Dermis microvascular lymphatic vessel endothelial cell (primary cell): ENCODE measurements at regions not wholly inside any gene's neighbourhood (a gene's known extent, or its start where the extent isn't known, plus 50 kb on each side); places are given as distances from the start of the nearest gene placed in this dataset.
"Not testable (repeated sequence)": the region's sequence is repeated elsewhere in the genome, so short reads cannot be mapped to it uniquely, and the experiment has no call there.

ENCODE experiments used
- DNase-seq, 2 donors: peaks; one replicate each; pipeline versions ENCODE4 v3.0.0 to v3.0.0-alpha.2; 2010; ENCODE audit warnings: low read depth in 2 of 2

DNA sequence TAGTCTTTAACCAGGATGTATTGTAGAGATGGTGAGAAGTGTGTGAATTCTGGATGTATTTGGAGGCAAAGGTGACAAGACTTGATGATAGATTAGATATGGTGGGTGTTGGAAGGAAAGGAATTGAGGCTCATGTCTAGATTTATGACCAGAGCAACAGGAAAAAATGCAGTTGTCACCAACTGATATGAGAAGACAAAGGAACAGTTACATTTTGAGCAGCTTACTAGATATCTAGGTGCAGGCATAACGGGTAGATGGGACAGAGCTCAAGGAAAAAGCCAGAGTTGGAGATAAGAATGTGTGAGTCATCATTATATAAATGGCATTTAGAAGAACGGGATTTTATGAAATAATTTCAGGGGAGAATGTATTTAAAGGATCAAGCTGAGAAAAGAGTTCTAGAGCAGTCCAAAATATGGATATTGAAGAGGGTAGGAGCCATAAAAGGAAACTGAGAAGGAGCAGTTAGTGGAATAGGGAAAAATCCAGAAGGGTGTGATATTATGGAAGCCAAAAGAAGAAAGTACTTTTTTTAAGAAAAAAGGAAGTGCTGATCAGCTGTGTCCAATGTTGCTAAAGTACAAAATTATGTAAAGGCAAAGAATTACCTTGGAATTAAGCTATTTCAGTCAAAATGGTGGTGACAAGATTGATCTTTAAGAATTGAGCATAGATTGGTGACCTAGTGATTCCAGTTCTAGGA lies 262.5 kb downstream of the CGGBP1 start:
- DNase-seq: peak in 1 of 2 donors; percentile 28

DNA sequence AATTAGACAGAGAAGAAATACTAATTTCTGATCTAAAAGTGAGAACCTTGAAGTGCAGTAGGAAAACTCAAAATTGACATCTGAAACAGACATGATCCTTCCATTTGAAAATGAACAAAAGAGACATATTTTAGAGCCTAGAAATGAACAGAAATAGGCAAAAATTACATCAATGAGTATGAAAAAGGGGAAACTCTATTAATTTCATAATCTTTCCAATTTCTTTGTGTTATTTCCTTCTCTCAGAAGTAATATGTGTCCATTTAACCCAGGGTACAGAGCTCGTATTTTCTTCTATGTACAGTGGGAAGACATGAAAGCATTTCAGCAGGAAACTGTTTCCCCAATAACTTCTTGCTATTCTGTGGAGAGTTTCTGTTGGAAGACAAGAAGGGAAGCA lies 263.1 kb downstream of the CGGBP1 start:
- no peak for DNase-seq

DNA sequence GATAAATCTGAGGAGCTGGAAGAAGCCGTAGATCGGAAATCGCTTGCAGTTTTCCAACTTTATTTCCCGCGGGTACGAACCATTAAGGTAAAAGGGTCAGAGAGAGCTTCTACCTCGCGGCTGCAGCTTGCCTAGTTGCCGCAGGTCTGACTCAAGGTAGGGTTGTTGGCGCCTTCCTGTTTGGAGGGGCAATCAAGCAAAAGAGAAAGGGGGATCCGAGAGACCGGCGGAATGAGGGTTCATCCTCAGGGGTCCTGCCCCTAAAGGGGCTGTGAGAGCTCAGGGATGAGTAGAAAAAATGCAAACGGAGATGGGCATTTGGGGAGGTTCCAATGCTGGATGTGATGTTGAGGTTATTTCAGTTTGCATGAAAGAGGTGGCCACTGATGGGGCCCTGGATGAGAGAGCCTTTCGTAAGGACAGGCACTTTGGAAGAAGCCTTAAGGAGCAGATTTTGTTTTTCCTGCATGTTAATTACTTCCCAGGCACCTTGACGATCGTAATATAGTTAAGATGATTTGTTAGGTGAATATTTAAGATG lies 265.4 kb downstream of the CGGBP1 start:
- DNase-seq: no peak

DNA sequence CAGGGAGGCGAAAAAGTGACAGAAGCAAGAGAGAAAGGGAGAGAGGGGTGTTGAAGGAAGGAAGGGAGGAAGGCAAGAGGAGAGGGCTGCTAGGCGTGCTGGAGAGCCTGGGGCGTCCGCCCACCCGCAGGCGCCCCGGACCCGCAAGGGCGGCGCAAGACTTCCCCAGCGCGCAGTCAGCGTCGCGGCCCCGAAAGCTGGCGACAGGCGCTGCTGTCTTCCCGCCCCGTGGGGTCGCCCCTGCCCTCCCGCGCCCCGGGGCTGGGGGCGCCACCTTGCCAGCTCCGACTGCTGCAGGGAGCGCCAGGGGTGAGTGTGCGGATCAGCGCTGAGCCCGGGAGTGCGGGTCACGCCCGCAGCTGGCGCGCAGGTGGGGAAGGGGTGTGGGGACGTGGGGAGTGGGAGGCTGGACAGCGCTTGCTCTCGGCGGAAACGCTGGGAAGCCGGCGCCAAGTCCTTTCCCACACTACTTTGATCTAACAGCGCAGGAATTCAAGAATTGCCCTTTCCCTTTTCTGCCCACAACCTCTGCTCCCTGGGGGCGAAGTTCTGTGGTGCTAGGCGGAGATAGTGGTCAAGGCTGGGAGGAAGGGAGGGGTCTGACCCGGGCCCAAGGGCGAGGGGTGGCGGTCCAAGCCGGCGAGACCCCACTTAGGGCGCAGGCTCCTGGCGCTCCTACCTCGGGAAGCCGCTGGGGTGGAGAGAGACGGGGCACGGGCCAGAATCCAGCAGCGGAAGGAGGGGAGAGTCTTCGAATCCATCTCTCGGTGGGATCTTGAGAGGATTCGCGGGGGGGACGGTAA lies 266.1 kb downstream of the CGGBP1 start, which contains the start of gene HTR1F:
Gene HTR1F, plus strand, starts transcription at position 173 of the 803 bp plus-strand sequence.
- peak in 1 of 2 donors; percentile 32 for DNase-seq

DNA sequence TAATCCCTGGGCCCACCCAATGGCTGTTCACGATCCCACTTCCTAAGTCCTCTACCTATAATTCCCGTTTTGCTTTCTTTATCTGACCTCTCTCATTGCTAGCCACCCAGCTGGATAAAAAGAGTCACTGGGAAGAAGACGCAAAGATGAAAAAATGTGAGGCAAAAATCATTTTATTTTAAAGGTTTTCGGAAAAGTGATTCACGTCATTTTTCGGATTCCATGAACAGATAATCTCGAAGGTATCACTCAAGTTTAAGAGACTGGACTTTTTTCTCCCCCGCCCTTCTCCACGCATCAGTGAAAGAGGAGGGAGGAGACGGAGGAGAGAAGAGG lies 266.6 kb downstream of the CGGBP1 start:
- DNase-seq: no peak

DNA sequence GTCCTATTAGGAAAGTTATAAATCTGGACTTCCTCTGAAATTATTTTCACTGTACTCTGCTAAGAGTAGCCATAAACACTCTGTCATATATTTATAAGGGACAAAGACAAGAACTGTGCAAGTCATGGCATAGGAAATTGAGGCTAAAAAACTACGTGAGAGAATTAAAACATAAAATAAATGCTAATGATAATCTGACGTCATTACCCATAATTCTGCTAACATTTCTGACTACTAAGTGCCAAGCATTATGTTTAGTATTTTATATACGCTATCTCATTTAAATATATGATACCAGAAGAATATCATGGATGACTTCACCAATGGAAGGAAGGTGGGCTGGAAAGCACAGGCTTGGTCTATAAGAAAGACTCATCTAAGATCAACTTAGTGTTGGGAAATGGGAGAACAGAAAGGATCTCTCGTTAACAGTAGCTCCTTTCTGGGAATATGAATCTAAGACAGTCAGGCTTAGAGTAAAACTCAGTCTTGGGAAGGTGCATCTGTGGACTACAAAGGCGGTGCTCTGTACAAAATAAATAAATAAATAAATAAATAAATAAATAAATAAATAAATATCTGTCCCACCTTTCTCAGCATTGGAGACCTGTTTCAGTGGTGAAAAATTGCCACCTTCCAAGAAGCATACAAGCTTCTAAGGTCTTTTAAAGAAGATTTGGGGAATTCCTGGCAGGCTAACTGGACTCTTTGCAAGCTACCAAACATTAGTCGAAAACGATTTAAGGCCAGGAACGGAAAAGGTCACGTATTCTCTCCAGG lies 267.4 kb downstream of the CGGBP1 start:
- no peak for DNase-seq

DNA sequence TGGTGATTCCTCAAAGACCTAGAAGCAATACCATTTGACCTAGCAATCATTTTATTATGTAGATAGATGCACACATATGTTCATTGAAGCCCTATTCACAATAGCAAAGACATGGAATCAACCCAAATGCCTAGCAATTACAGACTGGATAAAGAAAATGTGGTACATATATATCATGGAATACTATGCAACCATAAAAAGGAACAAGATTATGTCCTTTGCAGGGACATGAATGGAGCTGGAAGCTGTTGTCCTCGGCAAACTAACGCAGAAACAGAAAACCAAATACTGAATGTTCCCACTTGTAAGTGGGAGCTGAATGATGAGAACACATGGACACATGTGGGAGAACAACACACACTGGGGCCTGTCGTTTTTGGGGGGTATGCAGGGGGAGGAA lies 269.8 kb downstream of the CGGBP1 start:
- DNase-seq: not testable (repeated sequence)

DNA sequence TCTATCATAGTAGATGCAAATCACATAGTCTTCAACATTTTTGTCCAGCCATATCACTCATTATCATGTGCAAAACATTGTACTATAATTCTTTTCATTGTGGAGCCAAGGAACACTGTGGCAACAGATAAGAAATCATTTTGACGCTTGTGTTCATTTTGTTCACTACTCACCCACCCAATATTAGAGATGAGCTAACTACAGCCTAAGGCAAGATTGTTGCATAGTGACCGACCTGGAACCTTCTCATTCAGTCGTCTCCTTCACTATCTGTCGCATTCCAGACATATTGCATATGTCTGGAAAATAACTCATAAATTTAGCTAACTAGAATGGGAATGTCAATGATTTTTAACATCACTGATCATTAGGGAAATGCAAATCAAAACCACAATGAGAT lies 270.3 kb downstream of the CGGBP1 start:
- DNase-seq: no peak

DNA sequence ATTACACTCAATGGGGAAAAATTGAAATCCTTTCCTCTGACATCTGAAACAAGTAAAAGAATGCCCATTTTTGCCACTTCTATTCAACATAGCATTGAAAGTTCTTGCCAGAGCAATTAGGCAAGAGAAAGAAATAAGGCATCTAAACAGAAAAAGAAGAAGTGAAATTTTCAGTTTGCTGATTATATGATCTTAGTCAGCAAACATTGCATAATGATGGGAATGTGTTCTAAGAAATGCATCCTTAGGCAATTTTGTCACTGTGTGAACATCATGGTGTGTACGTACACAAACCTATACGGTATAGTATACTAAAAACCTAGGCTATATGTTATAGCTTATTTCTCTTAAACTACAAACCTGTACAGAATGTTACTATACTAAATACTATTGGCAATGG lies 278.0 kb downstream of the CGGBP1 start:
- no peak for DNase-seq

DNA sequence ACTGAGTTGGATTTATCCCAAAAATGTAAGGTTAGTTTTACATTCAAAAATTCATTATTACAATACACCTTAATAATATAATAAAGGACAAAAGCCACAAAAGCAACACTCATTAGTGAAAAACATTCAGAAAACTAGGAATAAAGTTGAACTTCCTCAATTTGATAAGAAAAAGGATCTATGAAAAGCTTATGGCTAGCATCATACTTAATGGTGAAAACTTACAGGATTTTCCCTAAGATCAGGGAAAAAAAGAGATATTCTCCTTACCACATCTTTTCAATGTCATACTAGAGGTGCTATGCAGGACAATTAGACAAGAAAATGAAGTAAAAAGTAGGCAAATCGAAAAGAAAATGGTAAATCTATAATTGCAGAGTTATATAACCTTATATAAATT lies 279.9 kb downstream of the CGGBP1 start:
- no peak for DNase-seq

DNA sequence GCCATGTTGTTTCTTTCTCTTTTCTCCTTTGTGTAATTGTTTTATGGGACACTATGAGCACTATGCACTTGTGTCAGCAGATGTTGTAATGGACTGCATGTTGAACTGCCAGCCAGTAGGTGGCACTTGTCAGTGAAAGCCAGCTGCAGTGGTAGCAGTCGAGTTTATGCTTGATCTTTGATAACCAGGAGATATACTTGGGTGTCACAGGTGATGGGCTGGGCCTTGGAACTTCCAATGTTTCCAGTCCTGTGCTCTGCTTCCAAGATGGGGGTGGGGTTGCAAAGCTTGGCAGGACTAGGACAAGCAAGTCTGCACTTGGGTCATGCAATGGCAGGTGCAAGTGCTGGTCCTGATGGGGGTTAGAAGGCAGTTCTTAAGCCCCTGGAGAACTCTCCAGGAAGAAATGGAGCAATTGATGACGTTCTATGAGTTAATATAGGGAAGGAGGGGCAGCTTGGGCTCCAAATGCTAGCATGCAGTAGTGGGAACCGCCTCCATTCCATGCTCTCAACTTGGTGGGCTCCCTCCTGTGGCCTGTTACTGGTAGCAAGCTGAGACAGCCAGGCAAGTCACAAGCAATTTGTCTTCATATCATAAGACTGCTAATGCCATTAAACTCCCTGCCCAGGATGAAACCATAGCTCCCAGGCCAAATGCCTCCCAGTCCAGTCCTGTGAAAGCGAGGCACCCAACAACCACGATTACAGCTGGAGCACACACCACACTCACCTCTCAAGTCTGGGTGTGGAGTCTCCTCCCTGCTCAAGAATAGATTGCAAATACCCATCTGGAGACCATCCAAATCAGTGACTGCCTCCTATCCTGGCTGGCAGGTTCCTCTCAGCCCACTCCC lies 287.2 kb downstream of the CGGBP1 start:
- DNase-seq: peak; percentile 31 to 46

DNA sequence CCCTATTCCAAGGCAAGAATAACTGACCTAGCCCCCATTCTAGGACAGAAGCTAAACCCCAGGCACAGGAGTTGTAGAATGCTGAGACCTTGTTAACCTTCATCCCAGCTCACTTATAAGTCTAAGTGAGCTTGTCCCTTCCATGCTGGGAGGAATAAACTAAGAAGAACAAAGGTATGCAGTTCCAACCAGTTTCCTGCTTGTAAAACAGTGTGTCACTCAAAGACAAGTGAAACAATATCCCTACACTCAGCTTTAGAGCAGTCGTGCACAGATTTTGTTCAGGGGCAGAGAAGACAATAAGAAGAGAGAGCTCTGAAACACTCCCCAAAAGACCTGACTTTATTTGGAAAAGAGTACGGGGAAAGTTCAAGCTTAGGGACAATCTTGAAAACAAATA lies 292.1 kb downstream of the CGGBP1 start:
- no peak for DNase-seq

DNA sequence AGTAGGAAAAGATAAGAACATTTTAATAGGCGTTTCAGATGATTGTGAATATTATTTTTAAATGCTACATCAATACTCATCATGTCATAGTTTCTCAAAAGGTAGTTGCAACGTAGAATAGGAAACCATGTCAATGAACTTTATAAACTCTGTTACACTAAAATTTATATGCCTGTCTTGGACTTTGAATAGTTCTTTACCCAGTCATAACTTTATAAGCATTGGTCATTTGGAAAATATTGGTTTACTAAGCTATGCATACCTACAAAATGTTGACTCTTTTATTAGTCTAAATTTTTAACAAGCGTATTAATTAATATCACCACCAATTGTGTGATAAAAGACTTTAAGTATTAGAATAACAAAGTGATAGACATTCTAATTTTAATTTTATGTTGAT lies 293.5 kb downstream of the CGGBP1 start:
- no peak for DNase-seq

DNA sequence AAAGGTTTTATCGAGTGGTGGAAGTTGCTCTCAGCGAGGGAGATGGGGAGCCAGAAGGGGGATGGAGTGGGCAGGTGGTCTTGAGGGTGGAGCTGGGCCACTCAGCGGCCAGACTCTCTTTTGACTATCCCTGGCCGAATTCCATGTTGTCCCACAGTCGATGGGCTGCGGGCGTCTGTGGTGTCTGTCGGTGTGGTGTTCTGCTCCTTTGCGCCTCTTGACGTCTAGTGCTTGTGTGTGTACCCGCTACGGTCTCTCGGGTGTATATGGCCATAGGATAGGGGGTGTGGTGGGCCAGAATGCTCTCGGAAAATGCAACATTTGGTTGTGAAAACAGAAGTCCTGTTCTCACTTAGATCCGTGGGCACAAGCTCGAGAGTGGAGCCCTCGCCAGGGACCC lies 297.0 kb downstream of the CGGBP1 start:
- no peak for DNase-seq

DNA sequence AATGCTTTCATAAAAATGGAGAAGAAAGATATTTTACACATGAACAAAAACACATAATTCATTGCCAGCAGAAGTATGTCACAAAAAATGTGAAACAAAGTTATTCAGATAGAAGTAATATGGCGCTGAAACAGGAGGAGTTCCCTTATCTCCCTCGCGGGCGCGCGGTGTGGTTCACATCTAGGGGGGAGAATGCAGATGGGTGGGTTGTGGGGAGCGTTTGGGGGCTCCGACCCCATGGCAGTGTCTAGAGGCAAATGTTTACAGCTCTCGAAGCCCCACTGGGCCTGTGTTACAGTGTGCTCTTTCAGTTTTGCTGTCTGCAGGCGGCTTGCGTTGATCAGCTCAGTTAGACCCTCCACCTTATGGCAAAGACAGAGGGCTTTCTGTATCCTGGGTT lies 297.5 kb downstream of the CGGBP1 start:
- DNase-seq: no peak

DNA sequence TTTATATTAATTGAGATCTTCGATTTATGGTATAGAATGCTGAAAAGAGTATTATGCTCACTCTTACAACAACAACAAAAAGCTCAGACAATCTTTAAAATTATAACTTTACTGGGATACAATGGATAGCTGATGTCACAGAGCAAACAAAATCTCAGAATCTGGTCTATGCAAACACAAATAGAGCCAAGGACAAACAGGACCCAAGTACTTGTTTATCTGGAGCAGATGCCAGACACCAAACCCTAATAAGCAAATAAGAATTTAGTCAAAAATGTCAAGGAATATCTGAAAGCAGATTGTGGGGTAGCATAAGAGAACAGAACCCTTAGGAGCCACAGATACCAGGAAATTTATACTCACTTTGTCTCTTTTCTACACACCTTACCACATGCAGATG lies 302.2 kb downstream of the CGGBP1 start:
- no peak for DNase-seq

DNA sequence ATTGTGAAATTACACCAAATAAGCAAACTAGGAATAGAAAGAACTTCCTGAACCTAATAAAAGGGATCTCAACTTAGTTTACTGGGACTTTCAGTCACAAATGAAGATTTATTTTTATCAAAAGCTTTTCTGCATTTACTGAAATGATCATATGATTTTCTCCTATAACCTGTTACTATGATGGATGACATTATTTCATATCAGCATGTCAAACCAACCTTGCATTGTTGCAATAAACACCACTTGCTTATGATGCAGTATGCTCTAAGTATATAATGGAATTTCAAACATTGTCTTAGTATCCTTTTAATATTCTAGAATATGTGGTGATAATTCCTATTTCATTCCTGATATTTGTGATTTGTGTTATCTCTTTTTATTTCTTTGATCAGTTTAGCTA lies 303.0 kb downstream of the CGGBP1 start:
- no peak for DNase-seq

DNA sequence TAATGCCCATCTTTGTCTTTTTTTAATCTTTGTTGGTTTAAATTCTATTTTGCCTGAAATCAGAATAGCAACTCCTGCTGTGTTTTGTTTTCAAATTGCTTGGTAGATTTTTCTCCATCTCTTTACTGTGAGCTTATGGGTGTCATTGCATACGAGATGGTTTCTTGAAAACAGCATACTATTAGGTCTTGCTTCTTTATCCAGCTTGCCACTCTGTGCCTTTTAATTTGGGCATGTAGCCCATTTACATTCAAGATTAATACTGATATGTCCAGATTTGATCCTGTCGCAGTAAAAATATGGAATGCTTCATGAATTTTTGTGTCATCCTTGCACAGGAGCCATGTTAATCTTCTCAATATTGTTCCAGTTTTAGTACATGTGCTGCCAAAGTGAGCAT lies 316.6 kb downstream of the CGGBP1 start:
- DNase-seq: no peak

DNA sequence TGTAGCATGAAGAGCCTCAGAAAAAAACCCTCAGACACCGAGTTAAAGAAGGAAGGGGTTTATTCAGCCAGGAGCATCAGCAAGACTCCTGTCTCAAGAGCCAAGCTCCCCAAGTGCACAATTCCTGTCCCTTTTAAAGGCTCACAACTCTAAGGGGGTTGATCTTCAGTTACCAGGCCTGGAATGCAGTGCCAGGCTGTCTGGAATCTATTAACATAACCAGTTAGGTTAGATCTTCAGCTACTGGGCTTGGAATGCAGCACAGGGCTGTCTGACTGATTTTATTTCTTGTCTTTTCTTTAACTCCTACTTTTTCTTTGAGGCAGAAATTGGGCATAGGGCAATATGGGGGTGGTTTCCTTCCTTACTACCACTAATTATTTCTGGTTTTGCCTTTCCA lies 317.9 kb downstream of the CGGBP1 start:
- DNase-seq: not testable (repeated sequence)

DNA sequence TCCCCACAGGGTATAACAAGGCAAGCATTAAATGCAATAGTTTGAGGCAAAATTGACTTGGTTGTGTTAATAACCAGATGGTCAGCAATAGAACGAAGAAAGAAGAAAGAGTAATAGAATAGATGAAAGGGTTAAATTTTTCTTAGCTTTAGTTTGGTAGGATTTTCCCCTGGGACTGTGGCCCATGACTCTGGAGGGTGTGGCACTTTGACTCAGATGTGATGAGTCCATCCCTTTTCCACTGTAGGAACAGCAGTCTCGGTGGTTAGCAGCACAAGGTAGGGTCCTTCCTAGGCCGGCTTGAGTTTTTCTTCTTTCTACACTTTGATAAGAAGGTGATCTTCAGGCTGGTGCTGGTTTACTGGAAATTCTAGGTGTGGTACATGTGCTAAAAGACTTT lies 321.0 kb downstream of the CGGBP1 start:
- DNase-seq: not testable (repeated sequence)

DNA sequence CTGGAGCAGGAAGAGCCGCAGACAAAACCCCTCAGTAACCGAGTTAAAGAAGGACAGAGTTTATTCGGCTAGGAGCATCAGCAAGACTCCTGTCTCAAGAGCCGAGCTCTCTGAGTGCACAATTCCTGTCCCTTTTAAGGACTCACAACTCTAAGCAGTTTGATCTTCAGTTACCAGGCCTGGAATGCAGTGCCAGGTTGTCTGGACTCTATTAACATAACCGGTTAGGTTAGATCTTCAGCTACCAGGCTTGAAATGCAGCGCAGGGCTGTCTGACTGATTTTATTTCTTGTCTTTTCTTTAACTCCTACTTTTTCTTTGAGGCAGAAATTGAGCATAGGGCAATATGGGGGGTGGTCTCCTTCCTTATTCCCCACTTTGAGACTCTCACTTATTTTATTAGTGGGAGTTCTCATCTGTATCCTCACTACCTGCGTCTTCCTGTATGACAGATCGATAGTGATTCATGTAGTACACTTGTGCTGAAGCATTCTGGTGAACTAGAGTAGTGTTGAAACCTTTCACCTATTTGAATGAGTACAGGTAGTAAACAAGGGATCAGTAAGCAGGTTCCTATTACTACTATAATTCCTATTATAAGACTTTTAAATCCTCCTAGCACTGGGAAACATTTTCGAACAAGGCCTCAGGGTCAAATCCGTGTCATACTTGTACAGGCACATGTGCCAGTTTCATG lies 325.0 kb downstream of the CGGBP1 start:
- DNase-seq: no peak
